22Rv1 (cell line): ENCODE measurements at regions not wholly inside any gene's neighbourhood (a gene's known extent, or its start where the extent isn't known, plus 50 kb on each side); places are given as distances from the start of the nearest gene placed in this dataset.

Source experiments
- ZFX ChIP-seq: fragments of 450-650 bp; IDR thresholded peaks from 2 replicates; pipeline ENCODE4 v1.6.1; 2017; ENCODE audit warnings: antibody characterized with exemption, borderline replicate concordance
- TF ChIP-seq, protein P1 (sequence below): fragments of 450-650 bp; IDR thresholded peaks from 2 replicates; pipeline ENCODE4 v1.5.1; 2017; ENCODE audit warnings: mild to moderate bottlenecking

- TF ChIP-seq, protein P1, sequence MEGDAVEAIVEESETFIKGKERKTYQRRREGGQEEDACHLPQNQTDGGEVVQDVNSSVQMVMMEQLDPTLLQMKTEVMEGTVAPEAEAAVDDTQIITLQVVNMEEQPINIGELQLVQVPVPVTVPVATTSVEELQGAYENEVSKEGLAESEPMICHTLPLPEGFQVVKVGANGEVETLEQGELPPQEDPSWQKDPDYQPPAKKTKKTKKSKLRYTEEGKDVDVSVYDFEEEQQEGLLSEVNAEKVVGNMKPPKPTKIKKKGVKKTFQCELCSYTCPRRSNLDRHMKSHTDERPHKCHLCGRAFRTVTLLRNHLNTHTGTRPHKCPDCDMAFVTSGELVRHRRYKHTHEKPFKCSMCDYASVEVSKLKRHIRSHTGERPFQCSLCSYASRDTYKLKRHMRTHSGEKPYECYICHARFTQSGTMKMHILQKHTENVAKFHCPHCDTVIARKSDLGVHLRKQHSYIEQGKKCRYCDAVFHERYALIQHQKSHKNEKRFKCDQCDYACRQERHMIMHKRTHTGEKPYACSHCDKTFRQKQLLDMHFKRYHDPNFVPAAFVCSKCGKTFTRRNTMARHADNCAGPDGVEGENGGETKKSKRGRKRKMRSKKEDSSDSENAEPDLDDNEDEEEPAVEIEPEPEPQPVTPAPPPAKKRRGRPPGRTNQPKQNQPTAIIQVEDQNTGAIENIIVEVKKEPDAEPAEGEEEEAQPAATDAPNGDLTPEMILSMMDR: no peak
- no peak for TF ChIP-seq ZFX
Observed at GRCh38 chr5:97498657-97499056, 315.6 kb upstream of the RIOK2 start.
